ENCODE measurements at regions not wholly inside any gene's neighbourhood (a gene's known extent, or its start where the extent isn't known, plus 50 kb on each side); places are given as distances from the start of the nearest gene placed in this dataset.

- no peak overlapping the region for H3K4me3 Mint-ChIP-seq
- no peaks in the 10 kb centered on the region for H3K4me1 Mint-ChIP-seq
- intact Hi-C loops (cut with micrococcal nuclease): no loop called here
- TF ChIP-seq CTCF (IDR thresholded peaks at IDR 0.05): no peak
- H3K27ac Mint-ChIP-seq: no peak overlapping the region
- H3K9me3 Mint-ChIP-seq: no peaks in the 10 kb centered on the region
- ChIA-PET POLR2A (no interaction called here), CTCF (no interaction called here)
- H3K36me3 Mint-ChIP-seq (ENCODE audit: low read depth): no peaks in the 10 kb centered on the region
- peaks cover 15% of the 10 kb centered on the region for H3K27me3 Mint-ChIP-seq
- DNase-seq: no peak
- ATAC-seq (ENCODE audit: low read depth): no peak
These were observed 118.9 kb downstream of the C12orf75 start for GRCh38 chr12:105449431-105449830.

- Mint-ChIP-seq H3K27ac (no peak overlapping the region), H3K4me3 (no peak overlapping the region), H3K27me3 (peaks cover 15% of the 10 kb centered on the region), H3K9me3 (no peaks in the 10 kb centered on the region), H3K4me1 (no peaks in the 10 kb centered on the region), H3K36me3 (ENCODE audit: low read depth) (no peaks in the 10 kb centered on the region)
- CTCF ChIA-PET: no interaction called here
- ATAC-seq (ENCODE audit: low read depth) (no peak), DNase-seq (no peak)
- TF ChIP-seq CTCF (IDR thresholded peaks at IDR 0.05): no peak
- intact Hi-C loops (cut with micrococcal nuclease): no loop called here
- POLR2A ChIA-PET: no interaction called here
These were observed 120.7 kb downstream of the C12orf75 start for GRCh38 chr12:105451211-105451610.

- Mint-ChIP-seq H3K9me3 (no peaks in the 10 kb centered on the region), H3K27me3 (peaks cover 15% of the 10 kb centered on the region), H3K36me3 (ENCODE audit: low read depth) (no peaks in the 10 kb centered on the region), H3K4me1 (no peaks in the 10 kb centered on the region), H3K27ac (no peak overlapping the region), H3K4me3 (no peak overlapping the region)
- no peak for TF ChIP-seq CTCF (IDR thresholded peaks at IDR 0.05)
- intact Hi-C loops (cut with micrococcal nuclease): no loop called here
- ATAC-seq (ENCODE audit: low read depth) (no peak), DNase-seq (no peak)
- POLR2A ChIA-PET: no interaction called here
- CTCF ChIA-PET: no interaction called here
These were observed 121.3 kb downstream of the C12orf75 start for GRCh38 chr12:105451798-105452197.

GRCh38 chr12:105453316-105453715 is 122.8 kb downstream of the C12orf75 start:
- no peaks in the 10 kb centered on the region for H3K36me3 Mint-ChIP-seq (ENCODE audit: low read depth)
- H3K27ac Mint-ChIP-seq: no peak overlapping the region
- no peaks in the 10 kb centered on the region for H3K9me3 Mint-ChIP-seq
- no peak for TF ChIP-seq CTCF (IDR thresholded peaks at IDR 0.05)
- peaks cover 13% of the 10 kb centered on the region for H3K27me3 Mint-ChIP-seq
- no peak for ATAC-seq (ENCODE audit: low read depth)
- no peak for DNase-seq
- POLR2A ChIA-PET: no interaction called here
- no peaks in the 10 kb centered on the region for H3K4me1 Mint-ChIP-seq
- H3K4me3 Mint-ChIP-seq: no peak overlapping the region
- CTCF ChIA-PET: no interaction called here
- intact Hi-C loops (cut with micrococcal nuclease): no loop called here

GRCh38 chr12:105454688-105455087 is 124.2 kb downstream of the C12orf75 start:
- peaks cover 10% of the 10 kb centered on the region for H3K27me3 Mint-ChIP-seq
- H3K36me3 Mint-ChIP-seq (ENCODE audit: low read depth): no peaks in the 10 kb centered on the region
- no peaks in the 10 kb centered on the region for H3K9me3 Mint-ChIP-seq
- ATAC-seq (ENCODE audit: low read depth) (no peak), DNase-seq (no peak)
- H3K4me1 Mint-ChIP-seq: no peaks in the 10 kb centered on the region
- intact Hi-C loops (cut with micrococcal nuclease): no loop called here
- no peak overlapping the region for H3K4me3 Mint-ChIP-seq
- POLR2A ChIA-PET: no interaction called here
- no peak for TF ChIP-seq CTCF (IDR thresholded peaks at IDR 0.05)
- no peak overlapping the region for H3K27ac Mint-ChIP-seq
- CTCF ChIA-PET: no interaction called here
